HepG2 (cell line): ENCODE measurements at regions not wholly inside any gene's neighbourhood (a gene's known extent, or its start where the extent isn't known, plus 50 kb on each side); places are given as distances from the start of the nearest gene placed in this dataset.

Experiments
- ATAC-seq: fragments of 200-7000 bp; cut with Tn5 transposase; 3 replicates; pipeline ENCODE4 v1.9.1; 2020; ENCODE audit warnings: mild to moderate bottlenecking, moderate library complexity
- BruUV-seq: library from RNA; stranded (reverse); fragments of 400-500 nt; replicated peaks from 2 replicates; lab custom pipeline; 2021; lab: Mats Ljungman, UMichigan
- CTCF ChIA-PET: fragments of 300-600 bp; formaldehyde crosslinking; extraction: SDS; loops from one replicate; lab custom pipeline; 2021; ENCODE audit warnings: low total read pairs, inconsistent platforms, low intra/inter-chr PET ratio; lab: Yijun Ruan, JAX
- POLR2A ChIA-PET: fragments of 350-600 bp; sonication (Branson Sonifier 250); formaldehyde crosslinking; loops from one replicate; lab custom pipeline; 2020; ENCODE audit warnings: antibody characterized with exemption, inconsistent platforms; lab: Yijun Ruan, JAX
- DNase-seq: peaks from one replicate; pipeline ENCODE4 v3.0.0-alpha.2; 2015; ENCODE audit warnings: low spot score
- FAIRE-seq: peaks from 3 replicates; lab custom pipeline; 2011; peaks lifted over from hg19 to GRCh38; lab: Jason Lieb, UNC
- H2AFZ ChIP-seq: one replicate; pipeline ENCODE4 v1.6.1; 2011; ENCODE audit warnings: low read length, inconsistent platforms
- H3K27ac ChIP-seq: fragments of 300-600 bp; 3 replicates; pipeline ENCODE4 v1.8.0; 2011; ENCODE audit warnings: mixed run types, mild to moderate bottlenecking, mixed read lengths, low read length, inconsistent platforms; ENCODE audit not compliant: insufficient read depth; ENCODE audit errors: extremely low read length
- H3K27me3 ChIP-seq, 2 experiments: fragments of 200-600 bp in 1 of 2; 2 replicates in 1 of 2; 3 replicates in 1 of 2; pipeline versions ENCODE4 v1.6.0 to v1.8.0; 2011; ENCODE audit warnings: low read length in 2 of 2, mild to moderate bottlenecking in 2 of 2, moderate library complexity in 2 of 2, inconsistent platforms in 1 of 2; ENCODE audit not compliant: insufficient read depth in 2 of 2, control insufficient read depth in 1 of 2
- H3K36me3 ChIP-seq, 2 experiments: fragments of 200-600 bp in 1 of 2; replicated peaks in 1 of 2; 2 replicates in 1 of 2; 3 replicates in 1 of 2; pipeline versions ENCODE4 v1.5.1 to v1.8.0; 2011; ENCODE audit warnings: low read length in 2 of 2, inconsistent platforms in 1 of 2; ENCODE audit not compliant: insufficient read depth in 2 of 2, control insufficient read depth in 1 of 2
- H3K4me1 ChIP-seq: 2 replicates; pipeline ENCODE4 v1.5.1; 2012; ENCODE audit warnings: low read length, inconsistent platforms; ENCODE audit not compliant: insufficient read depth
- H3K4me2 ChIP-seq: 2 replicates; pipeline ENCODE4 v1.6.0; 2011; ENCODE audit warnings: low read depth, low read length, inconsistent platforms
- H3K4me3 ChIP-seq, 3 experiments: fragments of 200-600 bp in 1 of 3; sonication (generic), shearing (Covaris generic) in 1 of 3; replicated peaks in 1 of 3; 2 replicates each; pipeline ENCODE4 v1.5.1; 2011 to 2016; ENCODE audit warnings: low read length in 3 of 3, inconsistent platforms in 2 of 3, low read depth in 2 of 3, mild to moderate bottlenecking in 2 of 3, control low read depth in 1 of 3, mixed read lengths in 1 of 3; ENCODE audit not compliant: insufficient read depth in 1 of 3
- H3K79me2 ChIP-seq: one replicate; pipeline ENCODE4 v1.6.1; 2011; ENCODE audit warnings: low read length, inconsistent platforms; ENCODE audit not compliant: insufficient read depth
- H3K9ac ChIP-seq: 2 replicates; pipeline ENCODE4 v1.6.0; 2011; ENCODE audit warnings: mild to moderate bottlenecking, low read depth, low read length, inconsistent platforms; ENCODE audit not compliant: insufficient read depth
- H3K9me3 ChIP-seq: 2 replicates; pipeline ENCODE4 v1.5.1; 2012; ENCODE audit warnings: mild to moderate bottlenecking, low read length
- H4K20me1 ChIP-seq: 2 replicates; pipeline ENCODE4 v1.6.0; 2011; ENCODE audit warnings: inconsistent platforms, mild to moderate bottlenecking, low read length, moderate library complexity; ENCODE audit not compliant: insufficient read depth
- CBX5 ChIP-seq: sonication (generic); formaldehyde crosslinking; IDR thresholded peaks from 2 replicates; pipeline ENCODE4 v1.4.0; 2020; ENCODE audit warnings: missing genetic modification reagents, borderline replicate concordance
- HES4 ChIP-seq: sonication (generic); formaldehyde crosslinking; IDR thresholded peaks from 2 replicates; pipeline ENCODE4 v1.9.0; 2021; ENCODE audit warnings: mild to moderate bottlenecking, missing genetic modification reagents, borderline replicate concordance
- KMT2B ChIP-seq: IDR thresholded peaks from 2 replicates; pipeline ENCODE4 v1.6.1; 2016; ENCODE audit warnings: missing genetic modification reagents, missing compliant biosample characterization
- MAZ ChIP-seq, 2 experiments: sonication (generic) in 1 of 2; formaldehyde crosslinking in 1 of 2; IDR thresholded peaks; 2 replicates each; pipeline versions ENCODE4 v1.5.0 to v1.6.1; 2012 to 2020; ENCODE audit warnings: low read depth in 2 of 2, mild to moderate bottlenecking in 2 of 2, borderline replicate concordance in 1 of 2, improper control_type of control experiment in 1 of 2, low read length in 1 of 2, missing genetic modification reagents in 1 of 2, moderate library complexity in 1 of 2
- NFE2L1 ChIP-seq: sonication (generic); formaldehyde crosslinking; IDR thresholded peaks from 2 replicates; pipeline ENCODE4 v1.4.0; 2020; ENCODE audit warnings: missing genetic modification reagents, mild to moderate bottlenecking, borderline replicate concordance
- NFIC ChIP-seq: IDR thresholded peaks from 2 replicates; pipeline ENCODE4 v1.6.1; 2012; ENCODE audit warnings: mild to moderate bottlenecking, low read length, inconsistent platforms
- PHF21A ChIP-seq: sonication (generic); formaldehyde crosslinking; IDR thresholded peaks from 2 replicates; pipeline ENCODE4 v1.5.0; 2020; ENCODE audit warnings: mild to moderate bottlenecking, missing genetic modification reagents
- TBL1XR1 ChIP-seq: fragments of 150-350 bp; IDR thresholded peaks from 2 replicates; pipeline ENCODE4 v1.6.1; 2014; ENCODE audit warnings: borderline replicate concordance, low read length; ENCODE audit not compliant: partially characterized antibody
- ZNF207 ChIP-seq: fragments of 450-650 bp; IDR thresholded peaks from 2 replicates; pipeline ENCODE4 v1.6.1; 2016; ENCODE audit warnings: antibody characterized with exemption, borderline replicate concordance
- ZNF557 ChIP-seq: sonication (generic); formaldehyde crosslinking; IDR thresholded peaks from 2 replicates; pipeline ENCODE4 v1.4.0; 2020; ENCODE audit warnings: missing genetic modification reagents
- ZSCAN9 ChIP-seq: IDR thresholded peaks from 2 replicates; pipeline ENCODE4 v1.6.1; 2016; ENCODE audit warnings: borderline replicate concordance
- WGBS: methylation state at CpG from one replicate; pipeline ENCODE4 v1.1.6; 2017; ENCODE audit warnings: low lambda C conversion rate; 5-methylcytosine and 5-hydroxymethylcytosine counted together
- in situ Hi-C: cut with HindIII; loops from 2 replicates; pipeline ENCODE4 v1.10.0; 2017; ENCODE audit warnings: low pct_unique_long_range_greater_than_20kb; ENCODE audit not compliant: extremely low pct_ligation_motif_present
- intact Hi-C: fragments of 100-400 bp; cut with micrococcal nuclease; formaldehyde crosslinking; loops from one replicate; pipeline ENCODE4 v1.10.0; 2022; ENCODE audit not compliant: unreplicated experiment
- TF ChIP-seq, protein P1 (sequence below): sonication (generic); formaldehyde crosslinking; IDR thresholded peaks from 2 replicates; pipeline ENCODE4 v1.5.0; 2020; ENCODE audit warnings: missing genetic modification reagents, mild to moderate bottlenecking, borderline replicate concordance
- TF ChIP-seq, protein P2 (sequence below): IDR thresholded peaks from 2 replicates; pipeline ENCODE4 v1.6.1; 2012; ENCODE audit warnings: low read length, improper control_type of control experiment
- TF ChIP-seq, protein P3 (sequence below): sonication (generic); formaldehyde crosslinking; IDR thresholded peaks from 2 replicates; pipeline ENCODE4 v1.5.0; 2020; ENCODE audit warnings: missing genetic modification reagents

DNA sequence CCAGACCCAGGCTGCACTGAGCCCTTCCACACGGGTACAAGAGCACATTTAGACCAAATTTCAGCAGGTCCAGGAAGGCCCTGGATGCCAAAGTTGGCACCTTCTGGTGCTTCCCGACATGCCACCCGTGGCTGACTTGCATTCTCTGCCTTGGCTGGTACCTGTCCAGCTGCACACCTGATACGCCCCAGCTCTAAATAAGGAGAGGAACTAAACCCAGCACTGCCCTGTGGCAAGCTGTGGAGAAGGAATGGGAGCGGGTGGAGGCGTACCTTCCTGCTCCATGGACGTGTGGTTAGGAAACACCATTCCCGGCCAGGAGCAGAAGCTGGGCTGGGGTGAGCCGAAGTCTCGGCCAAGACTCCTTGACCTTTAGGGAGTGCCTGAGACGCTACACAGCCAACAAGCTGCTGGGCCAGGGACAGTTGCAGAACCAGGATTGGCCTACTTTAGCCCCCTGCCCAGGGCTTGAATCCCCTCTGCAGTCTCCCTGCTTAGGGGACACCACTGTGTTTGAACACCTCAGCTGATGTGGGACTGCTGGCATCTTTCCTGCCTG is 86.5 kb upstream of the TAF1B start:
- DNase-seq (no peak), ATAC-seq (no peak), FAIRE-seq (no peak)
- Histone ChIP-seq H3K27ac (no peak overlapping the region), H3K9ac (no peak overlapping the region), H3K4me1 (peaks cover 17% of the 10 kb centered on the region), H3K36me3 (no peaks in the 10 kb centered on the region), H3K4me3 (no peak overlapping the region), H2AFZ (no peak overlapping the region), H3K4me2 (no peak overlapping the region), H3K9me3 (no peaks in the 10 kb centered on the region), H3K79me2 (no peaks in the 10 kb centered on the region), H4K20me1 (no peaks in the 10 kb centered on the region), H3K27me3 (peaks cover 16 to 90% of the 10 kb centered on the region in 2 experiments)
- in situ Hi-C loops (no loop called here), intact Hi-C loops (no loop called here)
- no TSS peak for BruUV-seq
- ChIA-PET CTCF (no interaction called here), POLR2A (no interaction called here)
- TF ChIP-seq, protein P1, sequence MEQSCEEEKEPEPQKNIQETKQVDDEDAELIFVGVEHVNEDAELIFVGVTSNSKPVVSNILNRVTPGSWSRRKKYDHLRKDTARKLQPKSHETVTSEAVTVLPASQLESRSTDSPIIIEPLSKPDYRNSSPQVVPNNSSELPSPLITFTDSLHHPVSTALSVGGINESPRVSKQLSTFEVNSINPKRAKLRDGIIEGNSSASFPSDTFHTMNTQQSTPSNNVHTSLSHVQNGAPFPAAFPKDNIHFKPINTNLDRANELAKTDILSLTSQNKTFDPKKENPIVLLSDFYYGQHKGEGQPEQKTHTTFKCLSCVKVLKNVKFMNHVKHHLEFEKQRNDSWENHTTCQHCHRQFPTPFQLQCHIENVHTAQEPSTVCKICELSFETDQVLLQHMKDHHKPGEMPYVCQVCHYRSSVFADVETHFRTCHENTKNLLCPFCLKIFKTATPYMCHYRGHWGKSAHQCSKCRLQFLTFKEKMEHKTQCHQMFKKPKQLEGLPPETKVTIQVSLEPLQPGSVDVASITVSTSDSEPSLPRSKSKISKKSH (CRISPR knock-in tag) = no peak
- no peak for TF ChIP-seq ZSCAN9 (CRISPR knock-in tag)
- TF ChIP-seq, protein P2, sequence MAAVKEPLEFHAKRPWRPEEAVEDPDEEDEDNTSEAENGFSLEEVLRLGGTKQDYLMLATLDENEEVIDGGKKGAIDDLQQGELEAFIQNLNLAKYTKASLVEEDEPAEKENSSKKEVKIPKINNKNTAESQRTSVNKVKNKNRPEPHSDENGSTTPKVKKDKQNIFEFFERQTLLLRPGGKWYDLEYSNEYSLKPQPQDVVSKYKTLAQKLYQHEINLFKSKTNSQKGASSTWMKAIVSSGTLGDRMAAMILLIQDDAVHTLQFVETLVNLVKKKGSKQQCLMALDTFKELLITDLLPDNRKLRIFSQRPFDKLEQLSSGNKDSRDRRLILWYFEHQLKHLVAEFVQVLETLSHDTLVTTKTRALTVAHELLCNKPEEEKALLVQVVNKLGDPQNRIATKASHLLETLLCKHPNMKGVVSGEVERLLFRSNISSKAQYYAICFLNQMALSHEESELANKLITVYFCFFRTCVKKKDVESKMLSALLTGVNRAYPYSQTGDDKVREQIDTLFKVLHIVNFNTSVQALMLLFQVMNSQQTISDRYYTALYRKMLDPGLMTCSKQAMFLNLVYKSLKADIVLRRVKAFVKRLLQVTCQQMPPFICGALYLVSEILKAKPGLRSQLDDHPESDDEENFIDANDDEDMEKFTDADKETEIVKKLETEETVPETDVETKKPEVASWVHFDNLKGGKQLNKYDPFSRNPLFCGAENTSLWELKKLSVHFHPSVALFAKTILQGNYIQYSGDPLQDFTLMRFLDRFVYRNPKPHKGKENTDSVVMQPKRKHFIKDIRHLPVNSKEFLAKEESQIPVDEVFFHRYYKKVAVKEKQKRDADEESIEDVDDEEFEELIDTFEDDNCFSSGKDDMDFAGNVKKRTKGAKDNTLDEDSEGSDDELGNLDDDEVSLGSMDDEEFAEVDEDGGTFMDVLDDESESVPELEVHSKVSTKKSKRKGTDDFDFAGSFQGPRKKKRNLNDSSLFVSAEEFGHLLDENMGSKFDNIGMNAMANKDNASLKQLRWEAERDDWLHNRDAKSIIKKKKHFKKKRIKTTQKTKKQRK = no peak
- TF ChIP-seq KMT2B (CRISPR knock-in tag) = no peak
- TF ChIP-seq PHF21A (CRISPR knock-in tag) = no peak
- no peak for TF ChIP-seq ZNF207
- TF ChIP-seq, protein P3, sequence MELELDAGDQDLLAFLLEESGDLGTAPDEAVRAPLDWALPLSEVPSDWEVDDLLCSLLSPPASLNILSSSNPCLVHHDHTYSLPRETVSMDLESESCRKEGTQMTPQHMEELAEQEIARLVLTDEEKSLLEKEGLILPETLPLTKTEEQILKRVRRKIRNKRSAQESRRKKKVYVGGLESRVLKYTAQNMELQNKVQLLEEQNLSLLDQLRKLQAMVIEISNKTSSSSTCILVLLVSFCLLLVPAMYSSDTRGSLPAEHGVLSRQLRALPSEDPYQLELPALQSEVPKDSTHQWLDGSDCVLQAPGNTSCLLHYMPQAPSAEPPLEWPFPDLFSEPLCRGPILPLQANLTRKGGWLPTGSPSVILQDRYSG (CRISPR knock-in tag) = no peak
- TF ChIP-seq NFIC = no peak
- TF ChIP-seq HES4 (CRISPR knock-in tag) = no peak
- no peak for TF ChIP-seq ZNF557 (CRISPR knock-in tag)
- no peak for TF ChIP-seq MAZ (IDR thresholded peaks at IDR 0.05; ENCODE audit: borderline replicate concordance, low read depth, low read length)
- no peak for TF ChIP-seq MAZ (CRISPR knock-in tag; IDR thresholded peaks at IDR 0.05; ENCODE audit: low read depth)
- no peak for TF ChIP-seq NFE2L1 (CRISPR knock-in tag)
- no peak for TF ChIP-seq TBL1XR1
- no peak for TF ChIP-seq CBX5 (CRISPR knock-in tag)
- 27% methylated on average over 9 of the region's 11 CpGs for WGBS
